Fibroblast of skin of scalp (primary cell): ENCODE measurements at regions not wholly inside any gene's neighbourhood (a gene's known extent, or its start where the extent isn't known, plus 50 kb on each side); places are given as distances from the start of the nearest gene placed in this dataset.

Experiments
- DNase-seq: peaks from one replicate; pipeline ENCODE4 v3.0.0-alpha.2; 2013

DNA sequence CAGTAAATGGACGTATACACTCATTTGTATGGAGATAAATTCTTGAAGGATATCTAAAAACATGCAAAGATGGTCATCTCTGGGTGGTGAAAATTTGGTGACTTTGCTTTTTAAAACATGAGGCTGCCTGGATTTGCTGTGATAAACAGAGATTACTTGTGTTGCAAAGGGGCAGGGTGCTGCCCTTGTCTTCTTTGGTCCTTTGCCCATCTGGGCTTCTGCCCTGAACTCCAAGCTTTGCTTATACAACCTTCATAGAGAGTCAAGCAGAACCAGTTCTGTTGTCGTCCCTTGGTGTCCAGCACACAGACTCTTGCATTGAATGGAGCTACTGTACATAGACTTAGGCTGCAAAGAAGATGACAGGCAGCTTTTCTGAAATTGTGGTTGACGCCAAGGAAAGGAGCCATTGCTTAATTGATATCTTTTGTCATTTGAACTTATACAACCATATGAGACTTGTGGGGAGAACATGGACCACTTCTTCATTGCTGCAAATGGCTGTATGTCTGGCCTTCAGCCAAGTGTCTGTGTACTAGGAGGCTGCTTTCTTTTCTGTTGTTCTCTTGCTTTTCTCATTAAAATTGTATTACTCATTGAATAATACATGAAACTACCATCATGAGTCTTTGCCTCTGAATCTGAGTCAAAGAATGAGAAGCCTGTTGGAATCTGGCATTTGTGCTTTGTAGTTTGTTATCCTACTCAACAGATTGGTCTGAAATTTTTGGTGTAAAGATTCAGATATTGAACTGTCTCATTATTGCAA, 152.5 kb downstream of the DMRT2 start:
- DNase-seq: no peak

GRCh38 chr9:1207686-1208085, 157.5 kb downstream of the DMRT2 start:
- peak; percentile 66 for DNase-seq

DNA sequence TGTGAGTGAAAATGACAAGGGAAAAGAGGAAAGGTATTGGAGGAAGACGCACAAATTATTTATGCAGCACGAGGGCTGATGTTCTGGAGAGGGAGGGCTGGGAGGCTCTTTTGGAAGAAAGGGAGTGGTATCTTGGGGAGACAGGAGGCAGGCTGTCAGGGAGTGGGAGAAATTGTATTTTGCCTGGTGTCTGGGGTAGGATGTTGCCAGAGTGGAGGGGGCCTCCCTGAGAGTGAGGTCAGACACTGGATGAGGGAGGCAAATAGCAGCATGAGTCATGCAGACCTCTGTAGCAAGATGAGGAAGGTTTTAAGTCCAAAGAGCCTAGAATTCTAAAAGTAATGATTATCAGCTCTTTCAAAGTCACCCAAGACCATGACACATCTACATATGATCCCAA, 158.0 kb downstream of the DMRT2 start:
- peak; percentile 67 for DNase-seq

- no peak for DNase-seq
Observed at GRCh38 chr9:1210954-1211353, 160.8 kb downstream of the DMRT2 start.

GRCh38 chr9:1216532-1216931, 166.4 kb downstream of the DMRT2 start:
- peak; percentile 47 for DNase-seq

DNA sequence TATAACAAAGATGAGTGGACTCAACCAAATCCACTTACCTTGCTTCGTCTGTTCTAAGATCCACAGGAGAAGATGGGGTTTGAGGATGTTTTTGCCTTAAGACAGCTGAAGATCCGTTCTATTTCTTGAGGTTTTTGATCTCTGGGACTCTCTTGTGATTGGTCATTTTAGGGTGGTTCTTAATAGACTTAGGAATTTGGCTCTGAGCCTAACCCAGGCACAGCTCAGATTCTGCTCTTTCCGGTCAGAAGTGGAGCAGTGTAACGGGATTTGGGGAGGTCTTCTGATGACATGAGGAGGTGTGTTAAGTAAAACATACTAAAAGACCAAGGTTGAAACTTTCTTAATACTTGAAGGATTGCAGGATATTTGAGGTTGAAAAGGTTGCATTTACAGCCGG, 166.9 kb downstream of the DMRT2 start:
- DNase-seq: peak; percentile 35

DNA sequence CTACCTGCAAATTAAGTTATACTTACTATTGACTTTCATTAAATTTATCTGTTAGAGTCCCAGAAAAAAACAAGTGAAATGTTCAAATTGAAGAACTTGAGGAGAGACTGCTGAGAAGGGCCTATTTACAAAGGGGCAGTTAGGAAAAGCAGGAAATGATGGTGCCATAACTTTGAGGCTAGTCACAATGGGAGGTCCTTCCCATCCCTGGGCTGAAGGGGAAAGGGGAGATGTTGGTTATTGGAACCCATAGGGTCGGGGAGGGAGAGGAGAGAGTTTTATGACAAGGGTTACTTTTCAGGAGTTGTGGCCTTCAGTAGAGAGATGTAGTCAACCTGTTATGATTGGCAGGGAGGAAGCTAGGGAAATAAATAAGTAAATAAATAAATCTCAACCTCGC, 169.1 kb downstream of the DMRT2 start:
- no peak for DNase-seq

GRCh38 chr9:1221298-1221697, 171.1 kb downstream of the DMRT2 start:
- DNase-seq: no peak

DNA sequence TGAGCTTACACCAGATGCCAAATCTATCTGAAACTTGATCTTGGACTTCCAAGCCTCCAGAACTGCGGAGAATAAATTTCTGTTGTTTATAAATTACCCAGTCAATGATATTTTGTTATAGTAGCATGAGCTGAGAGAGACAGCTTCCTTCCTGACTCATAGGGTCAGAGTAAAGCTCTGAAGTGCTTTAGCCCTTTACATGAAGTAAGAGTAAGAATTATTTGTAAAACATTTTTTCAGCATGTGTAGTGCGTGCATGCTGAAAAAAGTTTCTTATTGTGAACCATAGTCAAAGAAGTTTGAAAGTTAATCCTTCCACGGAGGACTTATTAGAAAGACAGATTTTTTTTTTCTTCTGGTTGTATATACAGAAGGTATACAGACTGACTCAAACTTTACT, 172.4 kb downstream of the DMRT2 start:
- peak; percentile 40 for DNase-seq

GRCh38 chr9:1231998-1232919, 182.1 kb downstream of the DMRT2 start:
- DNase-seq: peak; percentile 80

- DNase-seq: no peak
Observed at GRCh38 chr9:1233568-1233967, 183.4 kb downstream of the DMRT2 start.

DNA sequence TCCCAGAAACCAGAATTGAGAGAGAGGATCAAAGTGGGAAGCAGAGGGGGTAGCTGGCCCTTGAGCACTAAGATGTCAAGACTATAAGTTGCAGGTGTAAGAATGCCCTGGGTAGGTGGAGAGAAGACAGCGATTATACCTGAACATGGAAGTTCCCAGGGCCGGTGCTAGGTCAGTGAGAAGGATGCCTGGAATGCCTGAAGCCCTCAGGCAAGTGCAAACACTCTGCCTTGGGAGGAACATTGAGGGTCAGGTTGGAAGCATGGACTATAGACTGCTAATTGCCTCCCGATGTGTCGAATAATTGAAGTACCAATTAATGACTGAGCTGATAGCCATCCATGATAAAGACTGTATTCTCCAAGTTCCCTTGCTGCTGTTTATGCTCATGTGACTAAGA, 185.5 kb downstream of the DMRT2 start:
- no peak for DNase-seq

DNA sequence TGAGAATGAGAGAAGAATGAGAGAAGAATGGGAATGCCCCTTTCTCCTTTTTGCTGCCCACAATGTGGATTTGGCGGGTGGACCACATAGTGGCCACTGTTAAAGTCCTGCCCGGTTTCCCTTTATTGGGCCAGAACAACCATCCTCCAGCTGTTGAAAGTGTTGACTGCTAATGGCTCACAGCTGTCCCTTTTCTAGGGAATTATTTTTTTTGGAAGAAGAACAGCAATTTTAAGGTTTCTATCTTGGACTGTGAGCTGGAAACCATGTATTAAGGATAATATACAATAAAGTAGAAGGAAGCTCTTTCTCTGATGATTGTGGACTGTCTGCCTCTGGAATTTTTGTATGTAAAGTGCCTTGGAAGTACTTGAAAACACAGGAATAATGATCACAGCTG, 185.9 kb downstream of the DMRT2 start:
- no peak for DNase-seq

DNA sequence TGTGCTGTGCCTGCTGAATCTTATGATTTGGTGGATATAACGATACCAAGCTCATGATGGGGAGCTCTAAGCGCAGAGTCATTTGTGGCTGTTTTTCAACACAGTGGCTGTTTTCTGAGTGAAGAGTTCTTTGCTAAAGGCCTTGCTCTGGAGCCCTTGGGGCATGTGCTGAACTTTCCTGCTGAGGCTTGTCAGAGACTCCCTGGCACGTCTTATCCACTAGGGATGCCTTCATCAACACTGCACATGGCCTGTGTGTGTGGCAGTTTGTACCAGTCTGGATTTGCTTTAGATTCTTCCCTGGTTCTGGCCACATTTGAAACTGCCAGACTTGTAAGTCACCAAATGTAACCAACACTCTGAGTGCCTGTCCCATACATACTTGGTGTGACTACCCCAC, 188.2 kb downstream of the DMRT2 start:
- DNase-seq: no peak

DNA sequence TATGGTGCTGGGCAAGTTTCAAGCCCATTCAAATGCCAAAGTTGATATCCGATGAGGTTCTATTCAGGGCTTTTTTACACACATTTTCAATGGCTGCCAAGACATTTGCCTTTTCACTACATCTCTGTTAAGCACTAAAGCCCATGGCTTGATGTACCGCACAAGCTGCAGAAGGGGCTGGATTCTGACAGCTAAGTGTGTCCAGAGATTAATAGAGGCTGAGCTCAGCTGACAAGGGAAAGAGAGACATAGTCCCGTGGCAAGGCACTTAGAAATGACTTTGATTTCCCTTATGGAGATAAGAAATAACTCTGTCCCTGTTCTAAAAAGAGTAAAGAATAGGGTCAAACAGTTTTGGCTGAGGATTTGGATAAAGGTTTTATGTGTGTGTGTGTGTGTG, 198.6 kb downstream of the DMRT2 start:
- DNase-seq: no peak

DNA sequence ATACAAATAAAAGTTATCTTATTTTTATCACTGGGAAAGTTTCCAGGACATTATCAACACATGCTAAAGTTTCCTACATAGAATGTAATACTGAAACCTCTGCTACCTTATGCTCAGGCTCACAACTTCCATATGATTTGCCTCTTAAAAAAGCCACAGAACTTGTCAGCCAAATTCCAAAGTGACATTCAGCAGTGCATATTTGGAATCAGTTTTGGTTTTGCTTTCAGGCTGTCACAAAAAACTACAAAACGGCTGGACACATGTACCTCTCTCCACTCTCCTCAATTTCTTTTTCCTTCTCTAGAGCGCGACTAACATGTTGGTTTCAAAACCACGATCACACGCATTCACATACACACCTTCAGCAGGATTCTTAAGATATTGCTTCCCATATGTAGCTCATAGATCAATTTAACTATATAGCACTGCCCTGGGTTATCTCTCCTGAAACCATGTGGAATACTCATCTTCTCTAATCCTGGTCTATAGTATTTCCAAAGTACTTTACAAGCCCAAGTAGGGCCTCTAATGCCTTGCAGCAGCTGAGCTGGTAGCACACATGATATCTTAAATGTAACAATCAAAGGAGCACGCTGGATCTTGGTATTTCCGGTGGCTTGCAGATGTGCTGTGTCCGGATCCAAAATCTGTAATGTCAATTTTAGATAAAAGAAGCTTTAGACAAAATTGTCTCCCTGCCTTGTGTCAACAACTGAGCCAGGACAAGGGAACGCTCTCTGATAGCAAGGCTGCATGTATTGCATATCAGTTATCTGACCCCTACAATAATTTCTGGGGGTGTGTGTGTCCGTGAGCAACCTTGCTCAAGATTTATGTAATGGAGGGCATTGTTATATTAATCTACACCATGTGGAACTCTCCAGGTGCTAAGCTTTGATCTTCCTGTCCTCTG, 203.2 kb downstream of the DMRT2 start:
- DNase-seq: no peak

DNA sequence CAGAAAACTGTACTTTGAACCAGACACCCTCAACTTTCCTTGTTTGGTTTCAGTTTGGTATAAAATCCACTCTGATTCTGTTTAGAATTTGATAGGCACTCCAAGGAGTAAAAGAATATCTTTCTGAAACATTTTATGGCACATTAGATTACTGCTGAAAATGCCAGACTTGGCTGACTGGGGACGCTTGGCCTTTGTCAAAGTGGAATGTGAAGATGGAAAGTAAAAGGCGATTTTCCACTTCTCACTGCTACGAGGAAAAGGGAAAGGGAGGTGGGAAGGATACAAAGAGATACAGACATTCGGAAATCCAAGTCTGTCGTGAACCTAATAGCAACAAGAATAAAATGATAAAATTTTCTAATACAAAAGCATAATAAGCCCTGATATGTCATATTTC, 203.9 kb downstream of the DMRT2 start:
- no peak for DNase-seq

- no peak for DNase-seq
Observed at GRCh38 chr9:1256178-1256577, 206.0 kb downstream of the DMRT2 start.

DNA sequence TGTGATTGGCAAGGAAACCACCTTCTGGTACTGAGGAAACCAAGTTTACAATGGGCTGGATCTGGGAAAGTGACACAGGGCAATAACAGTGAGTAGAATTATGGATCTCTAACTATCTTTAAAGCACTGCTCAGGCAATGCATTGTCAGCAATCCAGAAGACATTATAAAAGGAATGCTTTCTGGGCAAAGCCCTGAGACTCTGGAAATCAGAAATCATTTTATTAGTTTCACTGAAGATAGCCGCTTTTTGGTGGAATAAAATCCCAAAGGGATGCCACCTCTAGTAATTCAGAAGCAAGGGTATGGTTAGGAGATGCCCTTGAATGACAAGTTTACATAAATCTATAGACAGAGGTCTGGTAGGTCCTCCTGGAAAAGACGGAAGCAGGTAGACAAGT, 211.1 kb downstream of the DMRT2 start:
- DNase-seq: no peak

- no peak for DNase-seq
Observed at GRCh38 chr9:1261879-1262766, 212.0 kb downstream of the DMRT2 start.

GRCh38 chr9:1267141-1267570, 217.0 kb downstream of the DMRT2 start:
- no peak for DNase-seq

GRCh38 chr9:1267581-1267980, 217.4 kb downstream of the DMRT2 start:
- no peak for DNase-seq
